Heart left ventricle (tissue), 16 donors: ENCODE measurements at regions not wholly inside any gene's neighbourhood (a gene's known extent, or its start where the extent isn't known, plus 50 kb on each side); places are given as distances from the start of the nearest gene placed in this dataset.

ENCODE experiments used
- ATAC-seq, 4 donors: fragments of 200-7000 bp; cut with Tn5 transposase; one replicate each; pipeline ENCODE4 v1.9.1; 2020 to 2022; ENCODE audit warnings: moderate library complexity in 4 of 4, mild to moderate bottlenecking in 3 of 4, moderate number of reproducible peaks in 1 of 4
- DNase-seq, 5 donors: peaks; one replicate each; pipeline ENCODE4 v3.0.0-alpha.2; 2020
- H3K27ac ChIP-seq, 12 donors: fragments of 200-600 bp; sonication (generic) in 4 of 12; one replicate each; pipeline versions ENCODE4 v1.5.0 to v1.8.0; 2016 to 2022; ENCODE audit warnings: mild to moderate bottlenecking in 2 of 12
- H3K27me3 ChIP-seq, 9 donors: fragments of 200-600 bp; sonication (generic) in 2 of 9; one replicate each; pipeline versions ENCODE4 v1.5.1 to v1.8.0; 2016 to 2022; ENCODE audit warnings: mild to moderate bottlenecking in 3 of 9
- H3K36me3 ChIP-seq, 9 donors: fragments of 200-600 bp; sonication (generic) in 2 of 9; one replicate each; pipeline versions ENCODE4 v1.5.0 to v1.8.0; 2018 to 2022; ENCODE audit warnings: mild to moderate bottlenecking in 2 of 9
- H3K4me1 ChIP-seq, 12 donors: fragments of 200-600 bp; sonication (generic) in 4 of 12; one replicate each; pipeline versions ENCODE4 v1.5.0 to v1.8.0; 2016 to 2022; ENCODE audit warnings: mild to moderate bottlenecking in 3 of 12
- H3K4me3 ChIP-seq, 12 donors: fragments of 200-600 bp; sonication (generic) in 4 of 12; one replicate each; pipeline versions ENCODE4 v1.5.0 to v1.8.0; 2017 to 2022; ENCODE audit warnings: mild to moderate bottlenecking in 9 of 12, moderate library complexity in 4 of 12
- H3K9me3 ChIP-seq, 12 donors: fragments of 200-600 bp; sonication (generic) in 4 of 12; one replicate each; pipeline versions ENCODE4 v1.5.0 to v1.8.0; 2016 to 2022; ENCODE audit warnings: mild to moderate bottlenecking in 1 of 12
- CTCF ChIP-seq, 12 donors: fragments of 200-600 bp; sonication (generic) in 4 of 12; IDR thresholded peaks; one replicate each; pipeline versions ENCODE4 v1.5.0 to v1.8.0; 2018 to 2022; ENCODE audit warnings: antibody characterized with exemption in 12 of 12, mild to moderate bottlenecking in 5 of 12
- POLR2A ChIP-seq, 2 donors: fragments of 450-650 bp; IDR thresholded peaks; one replicate each; pipeline ENCODE4 v1.6.1; 2017; ENCODE audit warnings: antibody characterized with exemption in 2 of 2, mild to moderate bottlenecking in 2 of 2, moderate library complexity in 2 of 2
- WGBS, 4 donors: extraction: QIAGEN DNeasy Blood & Tissue Kit in 2 of 4; methylation state at CpG; one replicate each; pipeline versions ENCODE4 v1.1.5 to v1.1.7; 2013 to 2018; 5-methylcytosine and 5-hydroxymethylcytosine counted together
- intact Hi-C, 10 donors: fragments of 100-400 bp; cut with DNase I; formaldehyde crosslinking; loops; one replicate each; pipeline versions ENCODE4 v1.11.1 to v1.14.2; 2022
- donor health status: ischemic (EF 13 %, LVEDD 7.1; RV severe dilation, severe dysfunction).
- donor health status: healthy with polysubstance abuse.
- donor health status: DM: no; HTN: yes; CAD: no.
- donor health status: DM: no; HTN: no; CAD: no.
- donor health status: ischemic (EF 25% LVEDD 6.9; RV normal size, moderate dysfunction).
- donor health status: ischemic (EF 25% LVEDD 5.7; RV mildly dilated, moderate dysfunction).
- donor health status: healthy.
- donor health status: DM: yes; HTN: yes; CAD: no.
- donor health status: ischemic (EF 35%, LVEDD 5.7; RV mildly dilated, moderate dysfunction).
- donor health status: nonischemic (EF 11% LVEDD 7.7; RV severe dilation, severe dysfunction).
- donor health status: DM: yes; HTN: yes; CAD: no.
- donor health status: PGD.
- donor health status: ischemic (EF 29% LVEDD 5.4; RV normal size, mild dysfunction).
- donor health status: nonischemic (EF 23%, LVEDD 6.1; RV moderate dilation, normal function).

- ATAC-seq: no peak
- H3K9me3 ChIP-seq: peaks cover 0 to 5% (median 0%) of the 10 kb centered on the region in 12 donors
- H3K27ac ChIP-seq: no peak overlapping the region
- no peaks in the 10 kb centered on the region for H3K27me3 ChIP-seq
- intact Hi-C loops: no loop called here
- no peak overlapping the region for H3K4me3 ChIP-seq
- DNase-seq: no peak
- no peaks in the 10 kb centered on the region for H3K36me3 ChIP-seq
- WGBS, 4 donors: 70 to 91% (median 74%) methylated on average over 5 of the region's 5 CpGs
- H3K4me1 ChIP-seq: peaks cover 0 to 18% (median 5%) of the 10 kb centered on the region in 12 donors
- TF ChIP-seq CTCF (IDR thresholded peaks at IDR 0.05): no peak
- TF ChIP-seq POLR2A (IDR thresholded peaks at IDR 0.05): no peak
These were observed 920.1 kb downstream of the LTN1 start for GRCh38 chr21:28072601-28073000.

GRCh38 chr21:28069450-28069923 is 923.2 kb downstream of the LTN1 start:
- ATAC-seq (no peak), DNase-seq (no peak)
- H3K4me3 ChIP-seq: no peak overlapping the region
- H3K4me1 ChIP-seq: peaks cover 0 to 41% (median 13%) of the 10 kb centered on the region in 12 donors
- intact Hi-C loops: loop anchor here in 3 of 10 donors (5.0 to 10.0 kb wide), 4 partner anchors 45 to 268 kb away; no protein-coding TSS in a partner anchor
- H3K9me3 ChIP-seq: peaks cover 0 to 5% (median 0%) of the 10 kb centered on the region in 12 donors
- TF ChIP-seq CTCF (IDR thresholded peaks at IDR 0.05): no peak
- TF ChIP-seq POLR2A (IDR thresholded peaks at IDR 0.05): no peak
- 62 to 75% (median 64%) methylated on average over 6 of the region's 6 CpGs for WGBS, 4 donors
- no peaks in the 10 kb centered on the region for H3K27me3 ChIP-seq
- no peak overlapping the region for H3K27ac ChIP-seq
- H3K36me3 ChIP-seq: no peaks in the 10 kb centered on the region

GRCh38 chr21:28068455-28069358 is 924.0 kb downstream of the LTN1 start:
- WGBS, 4 donors: 59 to 72% (median 63%) methylated on average over 4 of the region's 4 CpGs
- intact Hi-C loops: loop anchor here in 3 of 10 donors (5.0 to 10.0 kb wide), 4 partner anchors 46 to 269 kb away; no protein-coding TSS in a partner anchor
- Histone ChIP-seq H3K9me3 (peaks cover 0 to 5% (median 0%) of the 10 kb centered on the region in 12 donors), H3K4me1 (peaks cover 0 to 41% (median 13%) of the 10 kb centered on the region in 12 donors), H3K4me3 (no peak overlapping the region), H3K27ac (peak overlapping the region in 2 of 12 donors; percentile 16 to 25), H3K27me3 (no peaks in the 10 kb centered on the region), H3K36me3 (no peaks in the 10 kb centered on the region)
- TF ChIP-seq CTCF (IDR thresholded peaks at IDR 0.05): no peak
- no peak for TF ChIP-seq POLR2A (IDR thresholded peaks at IDR 0.05)
- peak in 3 of 4 donors; percentile 61 to 79 (median 75) for ATAC-seq
- DNase-seq: no peak
